Panc1 (cell line): ENCODE measurements at regions not wholly inside any gene's neighbourhood (a gene's known extent, or its start where the extent isn't known, plus 50 kb on each side); places are given as distances from the start of the nearest gene placed in this dataset.

Experiments used
- ATAC-seq: fragments of 200-7000 bp; cut with Tn5 transposase; 2 replicates; pipeline ENCODE4 v1.9.1; 2020; ENCODE audit warnings: mild to moderate bottlenecking, moderate library complexity
- BruUV-seq: library from RNA; stranded (reverse); fragments of 400-500 nt; replicated peaks from 2 replicates; lab custom pipeline; 2021; lab: Mats Ljungman, UMichigan
- CTCF ChIA-PET: fragments of 300-600 bp; sonication (Branson Sonifier 250); formaldehyde crosslinking; loops from one replicate; lab custom pipeline; 2022; ENCODE audit warnings: antibody characterized with exemption; lab: Charles Lee
- POLR2A ChIA-PET: fragments of 300-600 bp; sonication (Branson Sonifier 250); formaldehyde crosslinking; loops from one replicate; lab custom pipeline; 2022; ENCODE audit warnings: antibody characterized with exemption; lab: Charles Lee
- DNase-seq: peaks from one replicate; pipeline ENCODE4 v3.0.0-alpha.2; 2010; ENCODE audit warnings: low read depth, low spot score
- H3K27ac ChIP-seq: 2 replicates; pipeline ENCODE4 v1.5.1; 2011; ENCODE audit warnings: mild to moderate bottlenecking, low read length, inconsistent platforms
- H3K27me3 ChIP-seq: fragments of 200-500 bp; sonication (Bioruptor generic); 2 replicates; pipeline ENCODE4 v1.6.0; 2014; ENCODE audit warnings: low read length, inconsistent platforms; ENCODE audit not compliant: control insufficient read depth, insufficient read depth
- H3K36me3 ChIP-seq: fragments of 200-500 bp; sonication (Bioruptor generic); 2 replicates; pipeline ENCODE4 v1.5.1; 2014; ENCODE audit warnings: inconsistent platforms, mild to moderate bottlenecking, low read length, moderate library complexity; ENCODE audit not compliant: control insufficient read depth, insufficient read depth
- H3K4me1 ChIP-seq: 2 replicates; pipeline ENCODE4 v1.5.1; 2011; ENCODE audit warnings: inconsistent platforms, mild to moderate bottlenecking, low read length, moderate library complexity; ENCODE audit not compliant: control insufficient read depth, insufficient read depth
- H3K4me3 ChIP-seq, 2 experiments: 2 replicates each; pipeline ENCODE4 v1.5.1; 2011 to 2012; ENCODE audit warnings: low read depth in 2 of 2, low read length in 2 of 2, mild to moderate bottlenecking in 2 of 2, inconsistent platforms in 1 of 2, moderate library complexity in 1 of 2
- H3K9me3 ChIP-seq: fragments of 200-500 bp; sonication (Bioruptor generic); 2 replicates; pipeline ENCODE4 v1.5.1; 2014; ENCODE audit warnings: low read depth, mild to moderate bottlenecking, inconsistent platforms, low read length, moderate library complexity; ENCODE audit not compliant: control insufficient read depth, insufficient read depth
- POLR2AphosphoS5 ChIP-seq: IDR thresholded peaks from 2 replicates; pipeline ENCODE4 v1.6.1; 2012; ENCODE audit warnings: mild to moderate bottlenecking, low read depth, low read length, moderate library complexity
- SIN3A ChIP-seq: IDR thresholded peaks from 2 replicates; pipeline ENCODE4 v1.6.1; 2012; ENCODE audit warnings: low read depth, mild to moderate bottlenecking, low read length, moderate library complexity, borderline replicate concordance; ENCODE audit not compliant: insufficient read depth
- TCF7L2 ChIP-seq: IDR thresholded peaks from 2 replicates; pipeline ENCODE4 v1.6.1; 2011; ENCODE audit warnings: mild to moderate bottlenecking, low read depth, low read length, inconsistent platforms
- in situ Hi-C: cut with HindIII; loops from 2 replicates; pipeline ENCODE4 v1.10.0; 2016; ENCODE audit warnings: low sequenced_read_pairs, low pct_unique_long_range_greater_than_20kb
- intact Hi-C: fragments of 100-400 bp; cut with micrococcal nuclease; formaldehyde crosslinking; loops from one replicate; pipeline ENCODE4 v1.10.0; 2022; ENCODE audit not compliant: unreplicated experiment
- TF ChIP-seq, protein P1 (sequence below): fragments of 450-650 bp; IDR thresholded peaks from 2 replicates; pipeline ENCODE4 v1.5.1; 2017; ENCODE audit warnings: mild to moderate bottlenecking

GRCh38 chr10:65708057-65708456, 1217.8 kb upstream of the LRRTM3 start:
- Histone ChIP-seq H3K4me3 (no peak overlapping the region), H3K27me3 (no peaks in the 10 kb centered on the region), H3K27ac (no peak overlapping the region), H3K4me1 (no peaks in the 10 kb centered on the region), H3K9me3 (no peaks in the 10 kb centered on the region), H3K36me3 (no peaks in the 10 kb centered on the region)
- ATAC-seq (no peak), DNase-seq (no peak)
- no peak for TF ChIP-seq SIN3A
- no peak for TF ChIP-seq POLR2AphosphoS5
- TF ChIP-seq, protein P1, sequence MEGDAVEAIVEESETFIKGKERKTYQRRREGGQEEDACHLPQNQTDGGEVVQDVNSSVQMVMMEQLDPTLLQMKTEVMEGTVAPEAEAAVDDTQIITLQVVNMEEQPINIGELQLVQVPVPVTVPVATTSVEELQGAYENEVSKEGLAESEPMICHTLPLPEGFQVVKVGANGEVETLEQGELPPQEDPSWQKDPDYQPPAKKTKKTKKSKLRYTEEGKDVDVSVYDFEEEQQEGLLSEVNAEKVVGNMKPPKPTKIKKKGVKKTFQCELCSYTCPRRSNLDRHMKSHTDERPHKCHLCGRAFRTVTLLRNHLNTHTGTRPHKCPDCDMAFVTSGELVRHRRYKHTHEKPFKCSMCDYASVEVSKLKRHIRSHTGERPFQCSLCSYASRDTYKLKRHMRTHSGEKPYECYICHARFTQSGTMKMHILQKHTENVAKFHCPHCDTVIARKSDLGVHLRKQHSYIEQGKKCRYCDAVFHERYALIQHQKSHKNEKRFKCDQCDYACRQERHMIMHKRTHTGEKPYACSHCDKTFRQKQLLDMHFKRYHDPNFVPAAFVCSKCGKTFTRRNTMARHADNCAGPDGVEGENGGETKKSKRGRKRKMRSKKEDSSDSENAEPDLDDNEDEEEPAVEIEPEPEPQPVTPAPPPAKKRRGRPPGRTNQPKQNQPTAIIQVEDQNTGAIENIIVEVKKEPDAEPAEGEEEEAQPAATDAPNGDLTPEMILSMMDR = no peak
- intact Hi-C loops = no loop called here
- no TSS peak for BruUV-seq
- in situ Hi-C loops = no loop called here
- CTCF ChIA-PET = interaction anchor here (0.7 kb wide), 1 partner anchor 214 kb away, joined by 3 read pairs; no protein-coding TSS in a partner anchor
- POLR2A ChIA-PET = no interaction called here

DNA sequence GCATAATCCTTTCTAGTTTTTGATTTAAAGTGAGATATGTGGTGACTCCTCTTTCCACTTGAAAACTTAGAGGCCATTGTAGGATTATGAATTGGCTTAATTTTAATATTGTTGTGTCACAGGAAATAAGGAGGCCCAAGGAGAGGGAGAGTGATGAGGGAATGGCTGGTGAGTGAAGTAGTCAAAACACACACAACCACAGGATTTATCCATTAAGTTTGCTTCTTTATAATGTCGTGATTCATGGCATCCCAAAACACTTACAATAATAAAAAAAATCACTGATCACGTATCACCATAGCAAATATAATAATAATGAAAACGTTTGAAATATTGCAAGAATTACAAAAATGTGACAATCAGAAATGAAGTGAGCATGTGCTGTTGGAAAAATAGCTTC, 1215.5 kb upstream of the LRRTM3 start:
- in situ Hi-C loops (no loop called here), intact Hi-C loops (no loop called here)
- Histone ChIP-seq H3K9me3 (no peaks in the 10 kb centered on the region), H3K4me3 (no peak overlapping the region), H3K27me3 (no peaks in the 10 kb centered on the region), H3K4me1 (no peaks in the 10 kb centered on the region), H3K36me3 (no peaks in the 10 kb centered on the region), H3K27ac (no peak overlapping the region)
- ATAC-seq (no peak), DNase-seq (no peak)
- ChIA-PET POLR2A (no interaction called here), CTCF (no interaction called here)
- no TSS peak for BruUV-seq
- TF ChIP-seq POLR2AphosphoS5 (no peak), TCF7L2 (no peak), SIN3A (no peak)

DNA sequence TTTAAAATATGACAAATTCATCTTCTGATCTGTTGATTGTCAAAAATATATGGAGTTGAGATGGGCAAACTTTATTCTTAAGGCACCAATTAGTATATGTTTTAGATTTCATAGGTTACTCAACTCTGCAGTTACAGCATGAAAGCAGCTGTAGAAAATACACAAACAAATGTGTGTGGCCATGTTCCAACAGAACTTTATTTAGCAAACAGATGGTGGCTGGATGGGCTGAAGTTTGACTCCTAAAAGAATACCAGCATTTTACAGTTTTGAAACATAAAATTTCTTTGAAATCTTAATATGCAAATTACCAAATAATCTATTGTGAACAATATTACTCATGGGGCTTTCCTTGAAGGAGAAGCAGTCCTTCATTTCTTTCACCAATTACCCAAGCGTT, 1206.0 kb upstream of the LRRTM3 start:
- ATAC-seq = no peak
- no peak overlapping the region for H3K27ac ChIP-seq
- no peaks in the 10 kb centered on the region for H3K27me3 ChIP-seq
- H3K36me3 ChIP-seq = no peaks in the 10 kb centered on the region
- in situ Hi-C loops (no loop called here), intact Hi-C loops (no loop called here)
- no peak for DNase-seq
- TF ChIP-seq, protein P1 = no peak
- TF ChIP-seq TCF7L2 = no peak
- H3K4me3 ChIP-seq = no peak overlapping the region
- no peaks in the 10 kb centered on the region for H3K4me1 ChIP-seq
- ChIA-PET POLR2A (no interaction called here), CTCF (no interaction called here)
- BruUV-seq = no TSS peak
- no peaks in the 10 kb centered on the region for H3K9me3 ChIP-seq
